RWPE2 (cell line): ENCODE measurements at regions not wholly inside any gene's neighbourhood (a gene's known extent, or its start where the extent isn't known, plus 50 kb on each side); places are given as distances from the start of the nearest gene placed in this dataset.

Experiments used
- ATAC-seq: fragments of 200-7000 bp; cut with Tn5 transposase; 3 replicates; pipeline ENCODE4 v1.9.1; 2021; ENCODE audit warnings: low read depth
- DNase-seq: peaks from one replicate; pipeline ENCODE4 v3.0.0-alpha.2; 2020; ENCODE audit warnings: low spot score
- H3K27ac ChIP-seq: fragments of 450-650 bp; 2 replicates; pipeline ENCODE4 v1.5.1; 2017; ENCODE audit warnings: mild to moderate bottlenecking; ENCODE audit not compliant: poor library complexity, severe bottlenecking
- H3K27me3 ChIP-seq: fragments of 250-450 bp; sonication (Bioruptor Pico); 2 replicates; pipeline ENCODE4 v1.5.1; 2021; ENCODE audit warnings: mild to moderate bottlenecking, moderate library complexity; ENCODE audit not compliant: insufficient read depth, poor library complexity, severe bottlenecking
- H3K36me3 ChIP-seq: fragments of 250-450 bp; sonication (Bioruptor Pico); 2 replicates; pipeline ENCODE4 v1.5.1; 2020; ENCODE audit warnings: low read depth, mild to moderate bottlenecking, moderate library complexity
- H3K4me1 ChIP-seq: fragments of 250-450 bp; sonication (Bioruptor Pico); 2 replicates; pipeline ENCODE4 v1.5.1; 2021; ENCODE audit warnings: mild to moderate bottlenecking, moderate library complexity; ENCODE audit not compliant: insufficient read depth, poor library complexity, severe bottlenecking
- H3K4me3 ChIP-seq: fragments of 250-450 bp; sonication (Bioruptor Pico); 2 replicates; pipeline ENCODE4 v1.5.1; 2021; ENCODE audit warnings: mild to moderate bottlenecking, moderate library complexity; ENCODE audit not compliant: severe bottlenecking
- H3K9me3 ChIP-seq: fragments of 250-450 bp; sonication (Bioruptor Pico); 2 replicates; pipeline ENCODE4 v1.5.1; 2021; ENCODE audit warnings: mild to moderate bottlenecking, moderate library complexity; ENCODE audit not compliant: severe bottlenecking
- CTCF ChIP-seq: fragments of 450-650 bp; IDR thresholded peaks from one replicate; pipeline ENCODE4 v1.5.1; 2017; ENCODE audit warnings: mild to moderate bottlenecking, moderate library complexity; ENCODE audit not compliant: poor library complexity, severe bottlenecking

DNA sequence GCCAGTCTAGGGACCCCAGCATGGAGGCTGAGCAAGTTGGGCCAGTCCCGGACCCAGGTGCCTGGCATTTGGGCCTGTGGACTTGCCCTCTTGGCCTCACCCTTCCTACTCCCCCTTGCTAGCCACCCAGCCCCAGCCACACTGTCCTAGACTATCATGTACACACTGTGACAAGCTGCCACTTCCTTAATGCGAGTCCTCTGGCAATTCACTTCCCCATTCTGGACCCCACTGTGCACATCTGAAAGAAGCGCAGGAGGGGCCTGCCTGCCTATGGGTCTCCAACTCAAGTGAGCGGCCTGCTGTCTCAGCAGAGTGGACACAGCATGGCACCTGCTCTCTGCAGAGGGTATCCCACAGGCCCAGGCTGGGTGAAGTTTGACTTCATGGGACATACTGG, 68.5 kb upstream of the LMO1 start:
- no peaks in the 10 kb centered on the region for H3K36me3 ChIP-seq
- TF ChIP-seq CTCF, result no peak
- no peak for ATAC-seq

DNA sequence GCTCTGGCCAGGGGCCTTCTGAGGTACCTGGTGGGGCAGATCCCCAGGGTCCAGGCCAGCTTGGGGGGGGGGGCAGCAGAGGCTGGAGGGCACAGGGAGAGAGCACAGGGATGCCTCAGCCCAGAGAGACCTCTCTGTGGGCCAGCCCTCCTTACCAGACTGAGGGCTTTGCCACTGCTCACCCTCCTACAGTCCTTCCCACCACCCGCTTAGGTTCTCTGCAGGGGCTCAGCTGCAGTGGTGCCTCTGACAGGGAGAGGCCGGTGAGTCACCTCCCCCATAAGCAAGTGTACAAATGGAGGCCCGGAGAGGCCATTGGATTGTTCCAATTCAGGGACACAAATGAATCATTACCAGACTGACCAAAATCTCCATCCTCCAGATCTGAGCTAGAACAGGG, 68.1 kb upstream of the LMO1 start:
- Histone ChIP-seq H3K4me3 (no peak overlapping the region), H3K36me3 (no peaks in the 10 kb centered on the region), H3K4me1 (peaks cover 17% of the 10 kb centered on the region), H3K27ac (no peak overlapping the region), H3K9me3 (no peaks in the 10 kb centered on the region), H3K27me3 (no peaks in the 10 kb centered on the region)
- no peak for ATAC-seq
- no peak for DNase-seq
- TF ChIP-seq CTCF, result no peak

More for the DNA sequence above, 68.5 kb upstream of the LMO1 start:
- Histone ChIP-seq H3K4me1 (peaks cover 19% of the 10 kb centered on the region), H3K27me3 (no peaks in the 10 kb centered on the region), H3K9me3 (no peaks in the 10 kb centered on the region), H3K27ac (no peak overlapping the region), H3K4me3 (no peak overlapping the region)
- no peak for DNase-seq

DNA sequence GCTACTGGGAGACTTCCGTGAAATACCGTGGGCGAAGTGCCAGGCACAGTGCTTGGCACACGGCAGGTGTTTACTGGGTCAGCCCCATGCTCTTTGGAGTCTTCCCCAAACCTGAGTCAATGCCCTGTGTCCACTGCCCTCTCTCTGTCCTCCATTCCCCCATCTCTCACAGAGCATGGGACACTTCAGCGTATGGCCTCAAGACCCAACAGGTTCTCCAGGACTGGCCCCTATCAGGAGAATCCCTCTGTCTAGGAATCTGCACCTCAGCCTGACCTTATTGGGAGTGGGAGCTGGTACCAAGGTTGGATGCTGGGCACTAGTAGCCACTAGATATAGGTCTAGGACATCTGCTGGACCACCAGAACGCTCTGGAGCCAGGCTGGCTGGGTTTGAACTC, 67.2 kb upstream of the LMO1 start:
- Histone ChIP-seq H3K9me3 (no peaks in the 10 kb centered on the region), H3K27me3 (no peaks in the 10 kb centered on the region), H3K36me3 (no peaks in the 10 kb centered on the region), H3K4me1 (peaks cover 8% of the 10 kb centered on the region), H3K4me3 (no peak overlapping the region), H3K27ac (no peak overlapping the region)
- no peak for ATAC-seq
- DNase-seq, result no peak
- TF ChIP-seq CTCF, result no peak

DNA sequence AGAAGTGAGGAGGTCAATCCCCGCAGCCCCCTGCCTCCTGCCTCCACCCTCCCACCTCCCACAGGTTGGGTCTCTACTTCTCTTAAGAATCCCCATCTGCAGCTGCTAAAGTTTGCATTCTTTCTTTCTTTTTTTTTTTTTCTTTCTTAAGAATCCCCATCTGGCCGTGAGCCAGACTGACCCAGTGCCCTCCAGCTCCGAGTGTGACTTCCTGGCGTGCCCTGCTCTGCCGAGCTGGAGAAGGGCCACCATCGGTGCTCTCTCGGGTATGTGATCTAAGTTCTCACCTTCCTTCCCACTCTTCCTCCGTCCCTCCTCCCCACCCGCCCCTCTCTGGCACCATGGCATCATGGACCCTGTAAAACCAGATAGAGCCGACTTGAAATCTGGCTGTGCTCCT, 66.7 kb upstream of the LMO1 start:
- H3K4me1 ChIP-seq, result peaks cover 3% of the 10 kb centered on the region

More for the DNA sequence above, 66.7 kb upstream of the LMO1 start:
- ATAC-seq (no peak), DNase-seq (no peak)
- H3K27me3 ChIP-seq, result no peaks in the 10 kb centered on the region
- no peak for TF ChIP-seq CTCF
- no peak overlapping the region for H3K27ac ChIP-seq
- no peaks in the 10 kb centered on the region for H3K36me3 ChIP-seq
- no peak overlapping the region for H3K4me3 ChIP-seq
- H3K9me3 ChIP-seq, result no peaks in the 10 kb centered on the region
